GM12878 (cell line): ENCODE measurements at regions not wholly inside any gene's neighbourhood (a gene's known extent, or its start where the extent isn't known, plus 50 kb on each side); places are given as distances from the start of the nearest gene placed in this dataset.
"Not testable (repeated sequence)": the region's sequence is repeated elsewhere in the genome, so short reads cannot be mapped to it uniquely, and the experiment has no call there.

Experiments
- ATAC-seq: fragments of 200-7000 bp; cut with Tn5 transposase; 3 replicates; pipeline ENCODE4 v1.9.1; 2020; ENCODE audit warnings: mild to moderate bottlenecking, moderate library complexity
- BruUV-seq: library from RNA; stranded (reverse); fragments of 400-500 nt; replicated peaks from 2 replicates; lab custom pipeline; 2021; lab: Mats Ljungman, UMichigan
- CTCF ChIA-PET: fragments of 300-600 bp; sonication (Branson Sonifier 250); formaldehyde crosslinking; extraction: SDS; loops from one replicate; lab custom pipeline; 2021; ENCODE audit warnings: inconsistent platforms; lab: Yijun Ruan, JAX
- POLR2A ChIA-PET: fragments of 350-600 bp; formaldehyde crosslinking; extraction: SDS; loops from one replicate; lab custom pipeline; 2021; ENCODE audit warnings: inconsistent platforms; lab: Charles Lee
- RAD21 ChIA-PET: fragments of 300-600 bp; sonication (Branson Sonifier 250); formaldehyde crosslinking; loops from one replicate; lab custom pipeline; 2023; ENCODE audit warnings: antibody characterized with exemption; ENCODE audit not compliant: unreplicated experiment; lab: Charles Lee
- SMC1A ChIA-PET: fragments of 300-600 bp; sonication (Branson Sonifier 250); formaldehyde crosslinking; loops from one replicate; lab custom pipeline; 2023; ENCODE audit not compliant: unreplicated experiment, uncharacterized antibody; lab: Charles Lee
- DNase-seq: peaks from one replicate; pipeline ENCODE4 v3.0.0-alpha.2; 2011; ENCODE audit warnings: low read depth, low spot score
- FAIRE-seq: peaks from 3 replicates; lab custom pipeline; 2011; peaks lifted over from hg19 to GRCh38; lab: Jason Lieb, UNC
- H2AFZ ChIP-seq: 2 replicates; pipeline ENCODE4 v1.6.0; 2011; ENCODE audit warnings: low read depth, low read length, control low read depth; ENCODE audit not compliant: control insufficient read depth
- H3K27ac ChIP-seq: 2 replicates; pipeline ENCODE4 v1.5.1; 2011; ENCODE audit warnings: control low read depth; ENCODE audit not compliant: control insufficient read depth, insufficient read depth
- H3K27me3 ChIP-seq, 2 experiments: replicated peaks in 1 of 2; 2 replicates each; pipeline versions ENCODE4 v1.6.0 to v1.6.1; 2011; ENCODE audit warnings: low read length in 1 of 2; ENCODE audit not compliant: control insufficient read depth in 2 of 2, insufficient read depth in 2 of 2
- H3K36me3 ChIP-seq, 2 experiments: 2 replicates each; pipeline ENCODE4 v1.5.1; 2011; ENCODE audit warnings: low read length in 1 of 2; ENCODE audit not compliant: control insufficient read depth in 2 of 2, insufficient read depth in 2 of 2
- H3K4me1 ChIP-seq: 2 replicates; pipeline ENCODE4 v1.6.1; 2011; ENCODE audit warnings: mild to moderate bottlenecking, low read length, moderate library complexity, mixed read lengths; ENCODE audit not compliant: control insufficient read depth, insufficient read depth
- H3K4me2 ChIP-seq: 2 replicates; pipeline ENCODE4 v1.6.0; 2011; ENCODE audit warnings: control low read depth; ENCODE audit not compliant: control insufficient read depth, insufficient read depth
- H3K4me3 ChIP-seq: fragments of 200-600 bp; sonication (generic); 2 replicates; pipeline ENCODE4 v1.5.1; 2016
- H3K79me2 ChIP-seq: 2 replicates; pipeline ENCODE4 v1.6.0; 2011; ENCODE audit warnings: low read length; ENCODE audit not compliant: control insufficient read depth, insufficient read depth
- H3K9ac ChIP-seq: 2 replicates; pipeline ENCODE4 v1.8.0; 2011; ENCODE audit warnings: low read length, control low read depth, mixed read lengths; ENCODE audit not compliant: control insufficient read depth, insufficient read depth
- H3K9me3 ChIP-seq: replicated peaks from 3 replicates; pipeline ENCODE4 v1.5.1; 2011; ENCODE audit warnings: mild to moderate bottlenecking, low read length; ENCODE audit not compliant: control insufficient read depth, insufficient read depth
- H4K20me1 ChIP-seq: 2 replicates; pipeline ENCODE4 v1.6.0; 2011; ENCODE audit not compliant: control insufficient read depth, insufficient read depth
- MTA2 ChIP-seq: fragments of 450-650 bp; IDR thresholded peaks from 2 replicates; pipeline ENCODE4 v1.6.1; 2016; ENCODE audit warnings: low read depth, mild to moderate bottlenecking, moderate library complexity
- PAX8 ChIP-seq: fragments of 450-650 bp; IDR thresholded peaks from 2 replicates; pipeline ENCODE4 v1.6.1; 2017; ENCODE audit warnings: mild to moderate bottlenecking, moderate library complexity
- PBX3 ChIP-seq: IDR thresholded peaks from 2 replicates; pipeline ENCODE4 v1.6.1; 2011; ENCODE audit warnings: mild to moderate bottlenecking, low read depth, low read length, moderate library complexity; ENCODE audit not compliant: insufficient replicate concordance
- POU2F2 ChIP-seq: IDR thresholded peaks from 3 replicates; pipeline ENCODE4 v1.6.1; 2011; ENCODE audit warnings: low read depth, mild to moderate bottlenecking, low read length, borderline replicate concordance
- RAD21 ChIP-seq: IDR thresholded peaks from 2 replicates; pipeline ENCODE4 v1.6.1; 2011; ENCODE audit warnings: mild to moderate bottlenecking, low read depth, low read length, moderate library complexity; ENCODE audit not compliant: insufficient read depth
- RELA ChIP-seq: fragments of 450-650 bp; IDR thresholded peaks from 2 replicates; pipeline ENCODE4 v1.8.0; 2014; ENCODE audit warnings: borderline replicate concordance; ENCODE audit not compliant: partially characterized antibody
- SKIL ChIP-seq: fragments of 450-650 bp; IDR thresholded peaks from 2 replicates; pipeline ENCODE4 v1.6.1; 2017; ENCODE audit warnings: mild to moderate bottlenecking, low read depth, inconsistent platforms; ENCODE audit not compliant: poor library complexity, severe bottlenecking
- SRF ChIP-seq, 2 experiments: IDR thresholded peaks; 2 replicates each; pipeline ENCODE4 v1.6.1; 2011; ENCODE audit warnings: low read depth in 2 of 2, low read length in 2 of 2, mild to moderate bottlenecking in 1 of 2, moderate library complexity in 1 of 2
- TCF3 ChIP-seq: IDR thresholded peaks from 2 replicates; pipeline ENCODE4 v1.6.1; 2012; ENCODE audit warnings: low read depth, mild to moderate bottlenecking, low read length, borderline replicate concordance; ENCODE audit not compliant: insufficient read depth
- WGBS: methylation state at CpG from one replicate; pipeline ENCODE4 v1.1.6; 2016; ENCODE audit warnings: low lambda C conversion rate; ENCODE audit not compliant: insufficient replicate concordance, insufficient coverage; ENCODE audit errors: missing lambda C conversion rate; 5-methylcytosine and 5-hydroxymethylcytosine counted together
- in situ Hi-C: fragments of 300-500 bp; cut with MboI; formaldehyde crosslinking; loops from 9 replicates; pipeline ENCODE4 v1.14.3; 2018; ENCODE audit warnings: mixed read lengths
- intact Hi-C: fragments of 100-400 bp; cut with micrococcal nuclease; formaldehyde crosslinking; loops from one replicate; pipeline ENCODE4 v1.14.2; 2022; ENCODE audit not compliant: unreplicated experiment

GRCh38 chr17:77622084-77622483 lies 336.4 kb upstream of the TNRC6C start:
- RAD21 ChIA-PET, H3K4me3 ChIP-seq, H2AFZ ChIP-seq, H3K4me1 ChIP-seq, FAIRE-seq, intact Hi-C loops, DNase-seq, H4K20me1 ChIP-seq, H3K36me3 ChIP-seq, H3K9ac ChIP-seq, H3K9me3 ChIP-seq, ATAC-seq, H3K79me2 ChIP-seq, H3K4me2 ChIP-seq, CTCF ChIA-PET, BruUV-seq, SMC1A ChIA-PET, in situ Hi-C loops, H3K27ac ChIP-seq, H3K27me3 ChIP-seq: not testable (repeated sequence)
- 53% methylated on average over 6 of the region's 6 CpGs for WGBS
- POLR2A ChIA-PET: interaction anchor here (0.5 kb wide), 1 partner anchor 400 kb away, joined by 4 read pairs; no protein-coding TSS in a partner anchor

GRCh38 chr17:77622647-77623046 lies 335.9 kb upstream of the TNRC6C start:
- no peaks in the 10 kb centered on the region for H3K36me3 ChIP-seq
- H3K4me2 ChIP-seq: no peak overlapping the region
- no peaks in the 10 kb centered on the region; the same call in 1 of the 3 replicates for H3K9me3 ChIP-seq
- no peaks in the 10 kb centered on the region for H4K20me1 ChIP-seq
- no peak for DNase-seq
- in situ Hi-C loops: no loop called here
- no peak overlapping the region for H2AFZ ChIP-seq
- H3K27ac ChIP-seq: no peak overlapping the region
- ChIA-PET CTCF (no interaction called here), RAD21 (no interaction called here), POLR2A (no interaction called here), SMC1A (no interaction called here)
- H3K27me3 ChIP-seq: no peaks in the 10 kb centered on the region; a peak in 1 of 4 replicates
- no peaks in the 10 kb centered on the region for H3K79me2 ChIP-seq
- intact Hi-C loops: no loop called here
- WGBS: 65% methylated on average over 4 of the region's 4 CpGs
- TF ChIP-seq SRF (IDR thresholded peaks at IDR 0.05; ENCODE audit: low read depth in 2 of 2, low read length in 2 of 2) (no peak), PAX8 (no peak), TCF3 (no peak), SKIL (no peak), POU2F2 (no peak), MTA2 (no peak), PBX3 (no peak), RELA (no peak), RAD21 (no peak)
- FAIRE-seq: no peak
- H3K4me1 ChIP-seq: no peaks in the 10 kb centered on the region
- BruUV-seq: no TSS peak
- no peak overlapping the region for H3K4me3 ChIP-seq
- H3K9ac ChIP-seq: no peak overlapping the region
- ATAC-seq: no peak
